ENCODE measurements at regions not wholly inside any gene's neighbourhood (a gene's known extent, or its start where the extent isn't known, plus 50 kb on each side); places are given as distances from the start of the nearest gene placed in this dataset.

- no peak for TF ChIP-seq CTCF (IDR thresholded peaks at IDR 0.05; ENCODE audit: insufficient read depth, low read length, poor library complexity, severe bottlenecking)
- TF ChIP-seq EZH2phosphoT487 (conservative IDR thresholded peaks at IDR 0.05; ENCODE audit: low read length): no peak
Observed at GRCh38 chr5:167177736-167178135, 1113.7 kb upstream of the WWC1 start.

All from SU-DHL-6 (cell line).